GM18517 (cell line): ENCODE measurements at regions not wholly inside any gene's neighbourhood (a gene's known extent, or its start where the extent isn't known, plus 50 kb on each side); places are given as distances from the start of the nearest gene placed in this dataset.

ENCODE experiments used
- ATAC-seq: cut with Tn5 transposase; IDR thresholded peaks from one replicate; pipeline ENCODE4 v1.9.1; 2021; ENCODE audit warnings: mild to moderate bottlenecking, moderate library complexity; ENCODE audit not compliant: unreplicated experiment

- ATAC-seq: no peak
Measured at GRCh38 chr4:180866933-180867643, 1376.1 kb upstream of the TENM3 start.

GRCh38 chr4:180870623-180871022, 1372.6 kb upstream of the TENM3 start:
- ATAC-seq: no peak

GRCh38 chr4:180898305-180898704, 1344.9 kb upstream of the TENM3 start:
- ATAC-seq: no peak

- ATAC-seq: no peak
Measured at GRCh38 chr4:180900781-180901180, 1342.4 kb upstream of the TENM3 start.

- ATAC-seq: no peak
Measured at GRCh38 chr4:180909279-180909678, 1333.9 kb upstream of the TENM3 start.

- no peak for ATAC-seq
Measured at GRCh38 chr4:180913750-180914149, 1329.5 kb upstream of the TENM3 start.

GRCh38 chr4:180923486-180923885, 1319.7 kb upstream of the TENM3 start:
- ATAC-seq: no peak

GRCh38 chr4:180925805-180926204, 1317.4 kb upstream of the TENM3 start:
- no peak for ATAC-seq

GRCh38 chr4:180926277-180926676, 1316.9 kb upstream of the TENM3 start:
- no peak for ATAC-seq

- ATAC-seq: no peak
Measured at GRCh38 chr4:180932370-180933001, 1310.7 kb upstream of the TENM3 start.

- no peak for ATAC-seq
Measured at GRCh38 chr4:180937083-180937482, 1306.1 kb upstream of the TENM3 start.

GRCh38 chr4:180940680-180941079, 1302.5 kb upstream of the TENM3 start:
- ATAC-seq: no peak

- ATAC-seq: no peak
Measured at GRCh38 chr4:180942367-180942916, 1300.8 kb upstream of the TENM3 start.

- ATAC-seq: no peak
Measured at GRCh38 chr4:180946188-180946587, 1297.0 kb upstream of the TENM3 start.

GRCh38 chr4:180947425-180947824, 1295.8 kb upstream of the TENM3 start:
- no peak for ATAC-seq

GRCh38 chr4:180949424-180950213, 1293.6 kb upstream of the TENM3 start:
- ATAC-seq: no peak

GRCh38 chr4:180950377-180950776, 1292.8 kb upstream of the TENM3 start:
- no peak for ATAC-seq

GRCh38 chr4:180951312-180951711, 1291.9 kb upstream of the TENM3 start:
- ATAC-seq: no peak

- no peak for ATAC-seq
Measured at GRCh38 chr4:180953572-180953971, 1289.6 kb upstream of the TENM3 start.

- ATAC-seq: no peak
Measured at GRCh38 chr4:180960743-180961401, 1282.3 kb upstream of the TENM3 start.

GRCh38 chr4:180962268-180962667, 1280.9 kb upstream of the TENM3 start:
- no peak for ATAC-seq
